HUES48 (cell line): ENCODE measurements at regions not wholly inside any gene's neighbourhood (a gene's known extent, or its start where the extent isn't known, plus 50 kb on each side); places are given as distances from the start of the nearest gene placed in this dataset.

Source experiments
- H3K27ac ChIP-seq: one replicate; pipeline ENCODE4 v1.7.0; 2013; ENCODE audit warnings: low read depth, low read length, inconsistent platforms
- H3K27me3 ChIP-seq: 2 replicates; pipeline ENCODE4 v1.6.1; 2013; ENCODE audit warnings: mild to moderate bottlenecking, low read length; ENCODE audit not compliant: control insufficient read depth, insufficient read depth
- H3K36me3 ChIP-seq: 2 replicates; pipeline ENCODE4 v1.6.1; 2013; ENCODE audit warnings: low read length; ENCODE audit not compliant: control insufficient read depth, insufficient read depth
- H3K4me1 ChIP-seq: 2 replicates; pipeline ENCODE4 v1.6.1; 2013; ENCODE audit warnings: mild to moderate bottlenecking, low read length; ENCODE audit not compliant: control insufficient read depth, insufficient read depth
- H3K4me3 ChIP-seq: 2 replicates; pipeline ENCODE4 v1.5.1; 2013; ENCODE audit warnings: mild to moderate bottlenecking, low read depth, low read length
- H3K9ac ChIP-seq: 2 replicates; pipeline ENCODE4 v1.6.1; 2013; ENCODE audit warnings: mild to moderate bottlenecking, low read depth, low read length, moderate library complexity
- H3K9me3 ChIP-seq: 2 replicates; pipeline ENCODE4 v1.6.1; 2013; ENCODE audit warnings: low read length; ENCODE audit not compliant: control insufficient read depth, insufficient read depth

- Histone ChIP-seq H3K36me3 (no peaks in the 10 kb centered on the region), H3K4me1 (no peaks in the 10 kb centered on the region), H3K27ac (no peak overlapping the region), H3K9ac (no peak overlapping the region), H3K27me3 (no peaks in the 10 kb centered on the region), H3K4me3 (no peak overlapping the region), H3K9me3 (no peaks in the 10 kb centered on the region)
These were observed 351.2 kb upstream of the DYNLRB2 start for GRCh38 chr16:80189476-80190175.

- H3K4me1 ChIP-seq, result no peaks in the 10 kb centered on the region
- no peaks in the 10 kb centered on the region for H3K36me3 ChIP-seq
- no peak overlapping the region for H3K9ac ChIP-seq
- no peaks in the 10 kb centered on the region for H3K27me3 ChIP-seq
- H3K9me3 ChIP-seq, result no peaks in the 10 kb centered on the region
- H3K4me3 ChIP-seq, result no peak overlapping the region
- no peak overlapping the region for H3K27ac ChIP-seq
These were observed 364.7 kb upstream of the DYNLRB2 start for GRCh38 chr16:80176114-80176513.

- H3K27ac ChIP-seq, result no peak overlapping the region
- no peaks in the 10 kb centered on the region for H3K9me3 ChIP-seq
- no peak overlapping the region for H3K4me3 ChIP-seq
These were observed 365.8 kb upstream of the DYNLRB2 start for GRCh38 chr16:80175011-80175410.

GRCh38 chr16:80174416-80174815 lies 366.4 kb upstream of the DYNLRB2 start:
- Histone ChIP-seq H3K4me1 (no peaks in the 10 kb centered on the region), H3K9ac (no peak overlapping the region), H3K4me3 (no peak overlapping the region), H3K27ac (no peak overlapping the region), H3K9me3 (no peaks in the 10 kb centered on the region), H3K36me3 (no peaks in the 10 kb centered on the region), H3K27me3 (no peaks in the 10 kb centered on the region)

More at GRCh38 chr16:80175011-80175410, 365.8 kb upstream of the DYNLRB2 start:
- Histone ChIP-seq H3K9ac (no peak overlapping the region), H3K27me3 (no peaks in the 10 kb centered on the region), H3K36me3 (no peaks in the 10 kb centered on the region), H3K4me1 (no peaks in the 10 kb centered on the region)

GRCh38 chr16:80171746-80172145 lies 369.0 kb upstream of the DYNLRB2 start:
- Histone ChIP-seq H3K27me3 (no peaks in the 10 kb centered on the region), H3K9ac (no peak overlapping the region), H3K9me3 (no peaks in the 10 kb centered on the region), H3K27ac (no peak overlapping the region), H3K36me3 (no peaks in the 10 kb centered on the region), H3K4me1 (no peaks in the 10 kb centered on the region), H3K4me3 (no peak overlapping the region)

- H3K36me3 ChIP-seq, result no peaks in the 10 kb centered on the region
- H3K9ac ChIP-seq, result no peak overlapping the region
- no peak overlapping the region for H3K27ac ChIP-seq
- H3K4me1 ChIP-seq, result no peaks in the 10 kb centered on the region
- H3K27me3 ChIP-seq, result no peaks in the 10 kb centered on the region
- H3K4me3 ChIP-seq, result no peak overlapping the region
- H3K9me3 ChIP-seq, result no peaks in the 10 kb centered on the region
These were observed 369.6 kb upstream of the DYNLRB2 start for GRCh38 chr16:80171199-80171598.

- no peaks in the 10 kb centered on the region for H3K36me3 ChIP-seq
- no peaks in the 10 kb centered on the region for H3K27me3 ChIP-seq
- no peaks in the 10 kb centered on the region for H3K9me3 ChIP-seq
- H3K4me1 ChIP-seq, result no peaks in the 10 kb centered on the region
- H3K4me3 ChIP-seq, result no peak overlapping the region
- H3K27ac ChIP-seq, result no peak overlapping the region
- no peak overlapping the region for H3K9ac ChIP-seq
These were observed 373.0 kb upstream of the DYNLRB2 start for GRCh38 chr16:80167657-80168390.

GRCh38 chr16:80166082-80166481 lies 374.7 kb upstream of the DYNLRB2 start:
- Histone ChIP-seq H3K4me3 (no peak overlapping the region), H3K9ac (no peak overlapping the region), H3K27ac (no peak overlapping the region), H3K4me1 (no peaks in the 10 kb centered on the region), H3K36me3 (no peaks in the 10 kb centered on the region), H3K9me3 (no peaks in the 10 kb centered on the region), H3K27me3 (no peaks in the 10 kb centered on the region)

GRCh38 chr16:80164966-80165550 lies 375.7 kb upstream of the DYNLRB2 start:
- H3K9ac ChIP-seq, result no peak overlapping the region
- no peak overlapping the region for H3K4me3 ChIP-seq
- no peaks in the 10 kb centered on the region for H3K4me1 ChIP-seq
- H3K36me3 ChIP-seq, result no peaks in the 10 kb centered on the region
- no peaks in the 10 kb centered on the region for H3K9me3 ChIP-seq
- no peak overlapping the region for H3K27ac ChIP-seq
- H3K27me3 ChIP-seq, result no peaks in the 10 kb centered on the region

- Histone ChIP-seq H3K27ac (no peak overlapping the region), H3K4me3 (no peak overlapping the region), H3K9ac (no peak overlapping the region), H3K9me3 (no peaks in the 10 kb centered on the region), H3K27me3 (no peaks in the 10 kb centered on the region), H3K36me3 (no peaks in the 10 kb centered on the region), H3K4me1 (no peaks in the 10 kb centered on the region)
These were observed 377.5 kb upstream of the DYNLRB2 start for GRCh38 chr16:80163339-80163738.
